IPS-NIHi7 (cell line): ENCODE measurements at regions not wholly inside any gene's neighbourhood (a gene's known extent, or its start where the extent isn't known, plus 50 kb on each side); places are given as distances from the start of the nearest gene placed in this dataset.
"Not testable (repeated sequence)": the region's sequence is repeated elsewhere in the genome, so short reads cannot be mapped to it uniquely, and the experiment has no call there.

Source experiments
- DNase-seq: peaks from one replicate; pipeline ENCODE4 v3.0.0; 2012; ENCODE audit warnings: mixed read lengths; ENCODE audit errors: extremely low spot score

GRCh38 chr5:176060472-176061268, 92.6 kb upstream of the THOC3 start:
- not testable (repeated sequence) for DNase-seq

GRCh38 chr5:176061269-176061622, 93.1 kb upstream of the THOC3 start:
- DNase-seq, result not testable (repeated sequence)

- not testable (repeated sequence) for DNase-seq
Measured at GRCh38 chr5:176061660-176062059, 93.5 kb upstream of the THOC3 start.

GRCh38 chr5:176066262-176066945, 98.3 kb upstream of the THOC3 start:
- DNase-seq, result not testable (repeated sequence)

GRCh38 chr5:176067162-176067561, 99.0 kb upstream of the THOC3 start:
- not testable (repeated sequence) for DNase-seq

GRCh38 chr5:176067948-176068347, 99.8 kb upstream of the THOC3 start:
- not testable (repeated sequence) for DNase-seq

- DNase-seq, result not testable (repeated sequence)
Measured at GRCh38 chr5:176073996-176074571, 106.0 kb upstream of the THOC3 start.

- DNase-seq, result not testable (repeated sequence)
Measured at GRCh38 chr5:176083717-176084116, 115.6 kb upstream of the THOC3 start.

GRCh38 chr5:176103083-176103482, 135.0 kb upstream of the THOC3 start:
- not testable (repeated sequence) for DNase-seq

GRCh38 chr5:176112888-176113287, 125.3 kb upstream of the SIMC1 start:
- not testable (repeated sequence) for DNase-seq

- not testable (repeated sequence) for DNase-seq
Measured at GRCh38 chr5:176113673-176114335, 124.4 kb upstream of the SIMC1 start.

GRCh38 chr5:176114825-176115224, 123.4 kb upstream of the SIMC1 start:
- not testable (repeated sequence) for DNase-seq

GRCh38 chr5:176117699-176118238, 120.5 kb upstream of the SIMC1 start:
- not testable (repeated sequence) for DNase-seq

- DNase-seq, result not testable (repeated sequence)
Measured at GRCh38 chr5:176122361-176122760, 115.9 kb upstream of the SIMC1 start.

GRCh38 chr5:176124120-176124519, 114.1 kb upstream of the SIMC1 start:
- not testable (repeated sequence) for DNase-seq

- DNase-seq, result no peak
Measured at GRCh38 chr5:176131771-176132170, 106.5 kb upstream of the SIMC1 start.

GRCh38 chr5:176132471-176133288, 105.5 kb upstream of the SIMC1 start:
- DNase-seq, result no peak

GRCh38 chr5:176133289-176133870, 104.8 kb upstream of the SIMC1 start:
- peak; percentile 45 for DNase-seq

GRCh38 chr5:176133877-176134276, 104.3 kb upstream of the SIMC1 start:
- no peak for DNase-seq

- DNase-seq, result no peak
Measured at GRCh38 chr5:176134529-176135223, 103.5 kb upstream of the SIMC1 start.
